HG02571 (cell line): ENCODE measurements at regions not wholly inside any gene's neighbourhood (a gene's known extent, or its start where the extent isn't known, plus 50 kb on each side); places are given as distances from the start of the nearest gene placed in this dataset.
"Not testable (repeated sequence)": the region's sequence is repeated elsewhere in the genome, so short reads cannot be mapped to it uniquely, and the experiment has no call there.

Source experiments
- ATAC-seq: cut with Tn5 transposase; IDR thresholded peaks from one replicate; pipeline ENCODE4 v1.9.1; 2021; ENCODE audit warnings: mild to moderate bottlenecking, moderate library complexity; ENCODE audit not compliant: unreplicated experiment

DNA sequence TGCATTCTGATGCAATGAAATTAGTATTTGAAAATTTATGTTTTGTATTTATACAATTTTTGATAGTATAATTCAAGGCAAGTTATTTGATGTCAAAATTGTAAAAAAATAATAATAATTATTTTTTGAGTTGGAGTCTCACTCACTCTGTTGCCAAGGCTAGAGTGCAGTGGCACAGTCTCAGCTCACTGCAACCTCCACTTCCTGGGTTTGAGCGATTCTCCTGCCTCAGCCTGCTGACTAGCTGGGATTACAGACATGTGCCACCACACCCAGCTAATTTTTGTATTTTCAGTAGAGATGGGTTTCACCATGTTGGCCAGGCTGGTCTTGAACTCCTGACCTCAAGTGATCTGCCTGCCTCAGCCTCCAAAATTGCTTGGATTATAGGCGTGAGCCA lies 342.4 kb upstream of the ARPP21 start:
- ATAC-seq, result not testable (repeated sequence)

DNA sequence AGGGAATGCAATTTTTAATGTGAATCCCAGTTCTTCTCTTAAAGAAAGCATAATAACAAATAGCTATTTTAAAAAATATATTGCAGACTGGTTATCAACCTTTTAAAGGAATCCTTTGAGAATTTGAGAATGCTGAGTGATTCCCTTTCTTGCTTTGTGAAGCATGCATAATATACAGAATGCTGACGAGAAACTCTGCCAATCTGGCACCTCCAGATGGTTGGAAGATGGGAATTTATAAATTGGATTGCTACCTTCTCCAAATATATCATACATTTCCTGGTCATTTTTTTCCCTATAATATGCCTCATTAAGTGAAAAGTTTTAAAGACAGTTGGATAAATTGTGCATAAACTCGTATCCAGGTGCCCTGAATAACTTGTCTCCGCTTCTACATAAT lies 333.9 kb upstream of the ARPP21 start:
- no peak for ATAC-seq

DNA sequence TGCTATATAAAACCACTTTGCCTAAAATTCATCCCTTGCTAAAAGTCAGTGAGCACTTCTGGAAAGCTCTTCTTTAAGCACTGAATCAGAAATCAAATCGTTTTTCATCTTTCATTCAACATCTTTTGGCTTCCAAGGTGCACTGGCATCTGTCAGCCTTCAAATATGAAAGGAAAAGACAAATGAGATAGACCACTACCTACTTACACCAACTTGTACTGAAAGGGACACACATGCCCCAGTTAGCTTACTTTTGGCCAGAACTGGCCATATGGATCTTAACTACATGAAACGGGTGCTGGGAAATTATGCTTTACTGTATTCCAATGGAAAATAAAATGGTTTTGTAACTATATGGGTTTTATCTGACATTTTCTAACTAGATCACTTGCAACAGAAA lies 332.0 kb upstream of the ARPP21 start:
- ATAC-seq, result no peak

DNA sequence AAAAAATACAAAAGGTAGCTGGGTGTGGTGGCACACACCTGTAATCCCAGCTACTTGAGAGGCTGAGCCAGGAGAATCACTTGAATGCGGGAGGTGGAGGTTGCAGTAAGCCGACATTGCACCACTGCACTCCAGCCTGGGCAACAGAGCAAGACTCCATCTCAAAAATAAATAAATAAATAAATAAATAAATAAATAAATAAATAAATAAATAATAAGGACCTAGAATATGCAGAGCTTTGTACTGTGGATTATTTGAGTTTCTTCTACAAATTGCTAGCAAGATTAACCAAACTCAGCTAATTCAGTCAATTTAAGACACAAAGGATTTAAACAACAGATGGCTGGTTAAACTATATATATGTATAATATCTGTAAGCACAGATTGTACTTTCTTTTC lies 322.5 kb upstream of the ARPP21 start:
- not testable (repeated sequence) for ATAC-seq

DNA sequence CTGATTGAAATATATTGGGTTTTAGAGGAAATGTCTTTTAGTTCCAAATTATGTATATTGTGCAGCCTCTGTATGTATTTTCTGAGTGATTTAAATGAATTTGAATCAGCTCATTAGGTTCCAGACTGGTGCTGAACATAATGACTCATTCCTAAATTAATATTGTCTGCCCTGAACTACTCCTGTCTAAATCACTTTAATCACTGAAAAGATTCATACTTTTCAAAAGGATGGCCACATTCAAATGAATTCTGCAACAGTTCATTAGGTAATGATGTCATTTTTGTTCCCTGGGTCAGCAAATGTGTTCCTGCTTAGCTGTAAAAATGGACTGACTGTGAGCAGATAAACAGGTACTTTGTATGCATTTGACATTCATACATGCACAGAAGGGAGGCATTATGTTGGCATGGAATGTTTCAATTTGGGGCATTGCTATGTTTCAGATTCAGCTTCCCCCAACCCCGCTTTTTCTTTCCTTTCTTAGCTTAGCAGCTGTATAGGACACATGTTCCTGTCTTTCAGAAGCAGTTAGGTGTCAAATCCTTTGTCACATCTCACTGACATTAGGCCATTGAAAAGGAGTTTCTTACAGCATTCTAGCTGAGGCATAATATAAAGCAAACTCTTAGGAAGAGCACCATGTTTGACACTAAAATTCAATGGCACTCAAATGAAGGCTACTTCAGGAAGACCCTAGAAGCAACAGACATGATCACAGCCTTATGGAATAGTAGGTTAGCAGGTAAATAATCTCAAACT lies 318.5 kb upstream of the ARPP21 start:
- no peak for ATAC-seq

DNA sequence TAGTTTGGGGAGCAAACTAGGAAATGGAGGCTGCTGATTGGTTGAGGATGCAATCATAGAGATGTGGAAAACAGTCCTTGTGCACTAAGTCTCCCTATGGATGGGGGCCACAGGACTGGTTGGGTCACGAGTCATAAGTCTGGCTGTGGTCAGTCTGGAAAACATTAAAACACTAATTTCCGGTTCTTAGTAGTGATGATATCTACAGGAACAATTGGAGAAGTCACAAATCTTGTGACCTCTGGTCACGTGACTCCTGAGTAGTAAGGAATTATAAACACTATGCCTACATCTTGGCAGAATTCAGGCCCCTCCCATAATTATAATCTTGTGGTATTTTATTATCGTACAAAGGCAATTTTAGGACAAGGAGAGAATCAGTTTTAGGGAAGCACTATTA lies 317.3 kb upstream of the ARPP21 start:
- ATAC-seq, result no peak

DNA sequence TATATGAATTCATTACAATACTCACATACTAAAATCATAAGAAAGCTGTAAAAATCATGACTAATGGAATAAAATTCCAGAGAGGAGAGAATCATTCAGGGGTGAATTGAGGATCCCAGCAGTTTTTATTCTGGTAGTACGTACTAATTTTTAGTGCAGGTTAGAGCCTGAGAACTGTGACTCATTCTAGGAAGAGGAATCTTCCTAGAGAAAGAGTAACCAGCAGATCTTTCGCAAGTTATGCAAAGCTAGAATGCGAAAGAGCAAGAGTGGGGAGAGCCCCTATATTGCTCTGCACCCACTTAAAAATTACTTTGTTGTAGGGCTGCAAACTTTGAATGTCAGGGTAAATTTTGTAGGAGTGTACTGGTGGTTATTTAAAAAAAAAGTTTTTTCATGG lies 303.6 kb upstream of the ARPP21 start:
- ATAC-seq, result no peak

DNA sequence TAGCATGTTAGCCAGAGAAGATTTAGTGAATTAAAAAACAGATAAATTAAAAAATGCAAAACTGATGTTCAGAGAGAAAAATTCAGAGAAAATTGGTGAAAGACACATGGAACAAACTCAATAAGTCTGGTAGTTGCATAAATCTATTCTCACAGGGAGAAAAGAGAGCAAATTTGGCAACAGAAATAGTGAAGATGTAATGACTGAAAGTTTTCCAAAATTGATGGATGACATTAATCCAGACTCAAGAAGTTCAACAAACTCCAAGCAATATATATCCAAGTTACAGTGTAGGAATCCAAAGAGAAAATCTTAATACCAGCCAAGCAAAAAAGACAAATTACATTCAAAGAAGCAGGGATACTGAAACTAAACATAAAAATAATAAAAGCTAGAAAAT lies 302.7 kb upstream of the ARPP21 start:
- ATAC-seq, result no peak

DNA sequence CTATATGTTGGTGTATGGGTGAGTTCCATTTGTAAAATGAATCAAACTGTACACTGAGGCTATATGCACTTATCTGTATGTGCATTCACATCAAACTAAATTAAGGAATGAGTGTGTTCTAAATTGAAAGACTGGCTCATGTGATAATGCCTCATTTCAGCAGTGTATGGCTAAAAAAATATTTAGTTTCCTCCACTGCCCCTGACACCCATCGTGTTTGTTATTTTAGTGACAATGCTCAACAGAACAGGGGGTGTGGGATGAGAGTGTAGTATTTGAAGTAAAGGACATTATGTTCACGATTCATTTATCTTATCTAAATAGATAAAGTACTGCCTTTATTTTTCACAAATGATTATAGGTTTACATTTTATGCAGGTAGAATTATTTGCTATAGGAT lies 301.1 kb upstream of the ARPP21 start:
- ATAC-seq, result no peak

DNA sequence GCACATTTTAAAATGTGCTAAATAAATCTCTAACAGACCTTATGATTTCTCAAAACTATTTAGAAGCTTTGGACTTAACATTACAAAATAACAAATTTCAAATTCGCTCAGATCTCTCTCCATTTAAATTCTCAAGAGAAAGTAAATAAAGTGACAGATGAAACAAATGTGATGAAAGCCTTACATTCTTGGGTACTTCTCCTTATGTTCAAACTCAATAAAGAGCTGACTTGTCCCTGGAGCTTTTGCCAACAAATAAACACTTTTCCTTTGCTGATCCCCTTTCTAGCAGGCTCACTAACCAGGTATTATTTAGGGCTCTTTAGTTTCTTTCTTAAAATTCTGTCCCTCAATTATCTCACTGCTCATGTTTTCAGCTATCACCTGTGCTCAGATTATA lies 259.1 kb upstream of the ARPP21 start:
- ATAC-seq, result no peak

DNA sequence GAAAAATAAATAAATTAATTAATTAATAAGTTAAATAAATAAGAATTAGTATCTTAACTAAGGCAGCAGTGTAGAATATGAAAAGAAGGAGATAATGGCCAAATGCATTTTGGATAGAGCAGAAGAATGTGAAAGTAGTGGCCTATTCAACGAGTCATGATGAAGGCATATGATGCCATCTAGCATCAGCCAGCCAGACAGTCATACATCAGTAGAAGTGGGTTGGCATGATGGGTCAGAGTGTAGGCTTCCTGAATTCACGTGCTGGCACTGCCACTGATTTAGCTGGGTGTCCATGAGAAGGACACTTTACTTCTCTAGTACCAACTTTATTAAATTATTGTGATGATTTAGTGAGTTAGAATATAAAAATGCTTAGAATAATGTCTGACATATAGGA lies 256.1 kb upstream of the ARPP21 start:
- no peak for ATAC-seq

DNA sequence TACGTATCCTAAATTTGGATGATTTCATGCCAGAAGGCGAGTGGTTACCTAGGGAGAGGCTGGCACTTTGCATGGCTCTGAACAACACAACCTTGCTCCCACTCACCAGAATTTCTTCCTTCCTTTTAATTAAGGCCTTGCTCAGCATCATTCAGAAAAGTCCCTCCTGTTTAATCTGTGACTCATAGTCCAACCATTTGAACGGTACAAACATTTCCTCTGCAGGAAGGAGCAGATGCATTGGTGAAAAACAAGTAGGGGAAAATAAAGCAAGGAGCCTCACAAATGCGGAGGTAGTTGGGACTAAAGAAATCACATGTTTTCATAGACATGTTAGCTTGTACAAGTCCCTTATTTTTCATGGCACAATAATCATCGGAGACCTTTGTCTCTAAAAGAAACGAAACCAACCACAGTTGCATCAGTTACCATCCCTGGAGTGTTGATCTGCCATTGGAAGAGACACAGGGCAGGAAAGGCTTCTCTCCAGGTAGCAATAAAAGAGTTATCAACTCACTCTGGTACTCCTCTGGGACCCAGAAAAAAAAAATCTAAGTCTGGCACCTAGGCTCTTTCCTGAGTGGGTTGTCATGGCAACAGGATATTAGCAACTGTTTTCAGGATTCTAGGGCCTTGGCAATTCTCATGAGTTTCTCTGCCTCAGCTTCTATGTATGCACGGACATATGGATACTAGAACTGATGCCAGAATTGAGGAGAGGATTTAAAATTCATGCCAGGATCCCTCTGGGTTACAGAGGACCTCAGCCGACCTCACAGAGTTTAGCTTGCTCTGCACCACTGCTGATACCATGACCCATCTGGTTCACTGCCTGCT lies 255.4 kb upstream of the ARPP21 start:
- ATAC-seq, result no peak

DNA sequence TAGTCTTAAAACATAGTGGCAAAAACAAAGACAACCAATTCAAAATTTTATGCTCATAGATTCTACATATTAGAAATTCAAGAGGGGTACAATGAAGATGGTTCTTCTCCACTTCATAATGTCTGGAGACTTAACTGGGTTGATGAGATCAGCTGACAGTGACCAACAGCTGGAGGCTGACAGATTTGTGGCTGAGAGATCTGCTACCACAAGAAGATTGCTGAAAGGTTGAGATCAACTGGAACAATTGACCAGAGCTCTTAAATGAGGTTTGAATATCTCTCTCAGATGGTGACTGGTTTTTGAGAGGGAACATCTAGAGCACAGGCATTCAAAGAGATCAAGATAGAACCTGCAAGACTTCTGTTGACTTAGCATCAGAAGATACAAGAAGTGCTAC lies 254.1 kb upstream of the ARPP21 start:
- no peak for ATAC-seq

DNA sequence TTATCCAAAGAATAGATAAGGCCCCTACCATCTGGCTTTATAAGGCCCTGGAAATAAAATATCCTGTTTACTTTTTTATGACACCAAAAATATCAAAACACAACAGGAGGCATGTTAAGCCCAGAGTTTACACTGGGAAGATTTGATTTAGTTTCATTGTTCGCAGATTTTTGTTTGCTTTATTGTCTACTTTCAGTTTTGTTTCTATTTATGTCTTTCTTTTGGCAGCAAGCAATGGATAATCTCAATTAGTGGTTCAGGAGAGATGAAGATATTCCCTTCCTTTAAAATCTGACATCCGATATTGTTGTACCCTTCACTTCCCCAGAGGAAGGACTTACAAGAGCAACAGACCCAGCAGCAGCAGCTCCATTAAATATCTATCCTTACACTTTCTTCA lies 249.4 kb upstream of the ARPP21 start:
- no peak for ATAC-seq

DNA sequence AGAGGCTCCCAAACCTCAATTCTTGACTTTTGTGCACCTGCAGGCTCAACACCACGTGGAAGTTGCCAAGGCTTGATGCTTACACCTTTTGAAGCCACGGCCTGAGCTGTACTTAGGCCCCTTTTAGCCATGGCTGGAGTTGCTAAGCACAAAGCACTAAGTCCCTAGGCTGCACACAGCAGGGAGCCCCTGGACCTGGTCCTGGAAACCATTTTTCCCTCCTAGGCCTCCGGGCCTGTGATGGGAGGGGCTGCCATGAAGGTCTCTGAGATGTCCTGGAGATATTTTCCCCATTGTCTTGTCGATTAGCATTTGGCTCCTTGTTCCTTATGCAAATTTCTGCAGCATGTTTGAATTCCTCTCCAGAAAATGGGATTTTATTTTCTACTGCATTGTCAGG lies 247.1 kb upstream of the ARPP21 start:
- no peak for ATAC-seq

DNA sequence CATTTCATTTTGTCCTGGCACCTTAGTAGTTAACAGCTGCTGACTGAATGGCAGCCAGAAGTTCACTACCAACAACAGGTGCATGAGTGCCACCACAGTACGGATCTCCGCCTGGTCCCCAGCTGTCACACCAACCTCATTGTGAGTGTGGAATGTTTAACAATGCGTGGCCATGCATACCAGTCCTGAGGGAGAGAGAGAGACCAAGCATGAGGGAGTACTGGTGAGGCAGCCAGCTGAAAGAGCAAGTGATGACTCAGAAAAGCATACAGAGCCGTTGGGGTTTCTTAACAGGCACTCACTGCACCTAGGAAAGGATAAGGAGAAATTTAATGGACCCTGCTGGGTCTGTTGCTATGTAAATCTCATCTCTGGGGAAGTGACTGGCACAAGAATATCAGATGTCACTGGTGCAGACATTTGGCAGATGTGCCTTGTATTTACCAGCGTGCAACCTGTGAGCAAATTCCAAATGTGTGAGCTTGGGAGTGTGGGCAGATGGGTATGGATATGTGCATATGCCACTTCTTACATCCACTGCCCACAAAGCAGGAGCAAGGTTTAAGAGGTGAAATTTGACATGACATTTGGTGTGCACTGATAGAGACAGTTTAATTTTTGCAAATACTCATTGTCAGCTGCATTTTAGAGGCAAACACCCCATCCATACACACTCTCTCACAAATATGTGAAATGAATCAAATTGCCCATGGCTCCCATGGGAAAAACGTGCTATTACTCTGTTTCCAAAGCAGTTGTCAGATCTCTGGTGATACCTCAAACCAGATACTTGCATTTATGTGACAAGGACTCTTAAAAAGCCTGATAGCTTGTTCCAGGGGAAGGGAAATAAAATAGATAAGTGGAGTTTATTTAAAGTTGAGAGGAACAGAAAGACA lies 245.2 kb upstream of the ARPP21 start:
- ATAC-seq, result no peak

DNA sequence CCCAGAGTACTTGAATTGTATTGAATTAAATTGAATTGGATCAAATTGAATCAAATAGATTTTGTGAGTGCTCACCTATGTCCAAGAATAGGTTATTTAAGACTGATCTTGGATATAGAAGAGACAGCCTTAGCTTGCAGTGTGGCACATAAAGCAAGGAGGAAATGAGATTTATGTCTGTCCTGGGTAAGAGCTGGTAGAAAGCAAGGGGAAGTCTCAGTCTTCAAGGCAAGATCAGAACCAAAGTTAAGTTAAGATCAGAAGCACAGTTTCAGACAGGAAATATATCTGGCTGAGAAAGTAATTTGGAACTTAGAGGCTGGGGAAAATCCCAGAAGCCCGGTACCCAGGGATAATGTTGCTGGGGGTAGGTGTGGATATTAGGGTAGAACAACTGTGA lies 244.4 kb upstream of the ARPP21 start:
- no peak for ATAC-seq

DNA sequence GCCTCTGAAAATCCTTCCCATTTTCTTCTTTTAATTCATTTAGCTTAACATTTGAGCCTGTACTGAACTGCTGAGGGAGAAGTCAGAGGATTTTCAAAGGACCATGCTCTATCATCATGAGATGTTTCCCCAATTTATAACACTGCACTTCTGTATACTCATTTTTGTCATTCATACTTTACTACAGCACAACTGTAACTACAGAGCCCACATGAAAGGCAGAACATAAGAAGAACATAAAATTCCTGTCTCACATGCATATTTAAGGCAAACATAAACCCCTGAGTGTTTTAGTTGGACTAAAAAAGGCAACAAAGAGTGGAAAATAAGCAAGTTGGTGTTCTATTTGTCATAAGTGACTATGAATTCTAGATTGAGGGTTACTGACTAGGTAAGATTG lies 237.7 kb upstream of the ARPP21 start:
- no peak for ATAC-seq

DNA sequence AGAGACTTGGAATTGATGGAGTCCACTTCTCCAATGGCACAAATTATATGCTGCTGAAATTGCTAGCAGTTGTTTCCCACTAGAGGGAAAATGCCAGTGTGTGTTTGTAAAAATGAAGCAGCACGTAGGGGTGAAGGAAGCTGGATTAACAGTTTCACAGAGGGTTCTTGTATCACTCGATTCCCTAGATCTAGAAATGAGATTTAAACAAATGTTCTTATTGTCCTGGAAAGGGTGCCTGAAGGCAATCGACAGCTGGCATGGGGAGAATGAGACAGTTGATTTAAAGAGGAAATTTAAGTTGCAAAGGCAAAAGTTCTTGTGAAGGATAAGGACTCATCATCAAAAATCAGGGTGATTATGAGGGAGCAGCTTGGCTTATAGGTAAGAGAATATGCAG lies 234.8 kb upstream of the ARPP21 start:
- no peak for ATAC-seq

DNA sequence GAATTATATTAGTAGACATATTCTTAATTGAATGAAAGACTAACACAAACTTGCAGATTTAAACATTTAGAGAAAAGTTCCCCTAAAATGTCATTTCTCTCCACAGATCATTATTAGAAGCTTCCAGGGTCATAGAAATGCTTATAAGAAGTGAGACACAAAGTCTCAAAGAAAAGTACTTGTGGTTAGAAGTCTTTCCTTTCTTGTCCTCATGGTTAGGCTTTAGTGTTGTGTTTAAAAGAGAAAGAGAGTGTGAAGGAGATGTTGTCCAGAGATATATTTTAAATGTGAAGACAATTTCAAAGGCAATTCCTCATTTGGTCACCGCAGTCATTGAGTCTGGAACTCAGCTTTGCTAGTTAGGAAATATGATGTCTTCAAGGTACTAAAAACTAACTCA lies 230.4 kb upstream of the ARPP21 start:
- no peak for ATAC-seq

DNA sequence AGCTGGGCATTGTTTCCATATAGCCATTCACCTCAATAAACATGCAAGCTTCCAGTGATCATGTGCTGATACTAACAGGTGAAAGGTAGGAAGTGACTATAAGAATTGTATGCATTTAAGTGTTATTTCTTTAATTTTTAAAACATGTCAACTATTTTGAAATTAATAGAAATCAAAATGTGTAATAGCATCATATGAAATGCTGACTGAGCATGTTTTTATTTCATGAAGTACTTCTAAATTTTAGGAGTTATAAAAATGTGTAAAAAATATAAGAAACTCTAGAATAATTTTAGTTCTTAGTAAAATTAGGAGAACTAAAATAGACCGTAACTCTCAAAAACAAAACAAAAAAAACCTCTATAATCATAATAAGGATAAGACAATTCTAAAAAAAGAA lies 229.3 kb upstream of the ARPP21 start:
- no peak for ATAC-seq
